ENCODE measurements at regions not wholly inside any gene's neighbourhood (a gene's known extent, or its start where the extent isn't known, plus 50 kb on each side); places are given as distances from the start of the nearest gene placed in this dataset.

- ATAC-seq, result no peak
Observed at GRCh38 chr14:76607510-76607909, 153.8 kb upstream of the VASH1 start.

GRCh38 chr14:76612654-76613053 is 148.6 kb upstream of the VASH1 start:
- no peak for ATAC-seq

- no peak for ATAC-seq
Observed at GRCh38 chr14:76613616-76614015, 147.7 kb upstream of the VASH1 start.

GRCh38 chr14:76615331-76615730 is 145.9 kb upstream of the VASH1 start:
- ATAC-seq, result no peak

GRCh38 chr14:76617440-76617839 is 143.8 kb upstream of the VASH1 start:
- no peak for ATAC-seq

GRCh38 chr14:76636602-76637001 is 124.7 kb upstream of the VASH1 start:
- no peak for ATAC-seq

- ATAC-seq, result no peak
Observed at GRCh38 chr14:76638841-76639240, 122.4 kb upstream of the VASH1 start.

GRCh38 chr14:76639606-76640229 is 121.5 kb upstream of the VASH1 start:
- no peak for ATAC-seq

GRCh38 chr14:76640923-76641395 is 120.3 kb upstream of the VASH1 start:
- ATAC-seq, result no peak

GRCh38 chr14:76641541-76641940 is 119.7 kb upstream of the VASH1 start:
- ATAC-seq, result no peak

- ATAC-seq, result no peak
Observed at GRCh38 chr14:76643887-76644286, 117.4 kb upstream of the VASH1 start.

- no peak for ATAC-seq
Observed at GRCh38 chr14:76644855-76645518, 116.3 kb upstream of the VASH1 start.

- ATAC-seq, result no peak
Observed at GRCh38 chr14:76647697-76648298, 113.5 kb upstream of the VASH1 start.

- ATAC-seq, result no peak
Observed at GRCh38 chr14:76651410-76652055, 109.7 kb upstream of the VASH1 start.

- ATAC-seq, result no peak
Observed at GRCh38 chr14:76653875-76654572, 107.2 kb upstream of the VASH1 start.

- ATAC-seq, result no peak
Observed at GRCh38 chr14:76654573-76655108, 106.6 kb upstream of the VASH1 start.

GRCh38 chr14:76655331-76655730 is 105.9 kb upstream of the VASH1 start:
- no peak for ATAC-seq

- no peak for ATAC-seq
Observed at GRCh38 chr14:76656592-76656991, 104.7 kb upstream of the VASH1 start.

GRCh38 chr14:76657404-76657803 is 103.9 kb upstream of the VASH1 start:
- no peak for ATAC-seq

GRCh38 chr14:76657846-76658245 is 103.4 kb upstream of the VASH1 start:
- ATAC-seq, result no peak

GRCh38 chr14:76662580-76662979 is 98.7 kb upstream of the VASH1 start:
- no peak for ATAC-seq

GRCh38 chr14:76664790-76665189 is 96.5 kb upstream of the VASH1 start:
- no peak for ATAC-seq

- ATAC-seq, result no peak
Observed at GRCh38 chr14:76666746-76667145, 94.5 kb upstream of the VASH1 start.
